GM23338 (cell line): ENCODE measurements at regions not wholly inside any gene's neighbourhood (a gene's known extent, or its start where the extent isn't known, plus 50 kb on each side); places are given as distances from the start of the nearest gene placed in this dataset.
"Not testable (repeated sequence)": the region's sequence is repeated elsewhere in the genome, so short reads cannot be mapped to it uniquely, and the experiment has no call there.

Experiments
- CREB1 ChIP-seq: fragments of 250-450 bp; sonication (Bioruptor Pico); IDR thresholded peaks from 2 replicates; pipeline ENCODE4 v1.5.0; 2020; ENCODE audit warnings: low read depth, mild to moderate bottlenecking, moderate library complexity
- CTCF ChIP-seq, 2 experiments: fragments of 200-600 bp in 1 of 2; sonication (generic) in 1 of 2; conservative IDR thresholded peaks; 2 replicates each; pipeline versions ENCODE4 v1.5.1 to v1.6.1; 2016 to 2017; ENCODE audit warnings: antibody characterized with exemption in 2 of 2, low read depth in 2 of 2, mild to moderate bottlenecking in 2 of 2, moderate library complexity in 1 of 2
- ETS1 ChIP-seq: IDR thresholded peaks from 2 replicates; pipeline ENCODE4 v1.6.1; 2016; ENCODE audit warnings: antibody characterized with exemption
- EZH2 ChIP-seq: fragments of 200-600 bp; sonication (generic); IDR thresholded peaks from one replicate; pipeline ENCODE4 v1.8.0; 2017; ENCODE audit warnings: antibody characterized with exemption, mild to moderate bottlenecking, low read depth; ENCODE audit not compliant: unreplicated experiment
- EZH2phosphoT487 ChIP-seq: fragments of 200-600 bp; sonication (generic); IDR thresholded peaks from one replicate; pipeline ENCODE4 v1.8.1; 2018; ENCODE audit warnings: antibody characterized with exemption; ENCODE audit not compliant: unreplicated experiment
- JUNB ChIP-seq: IDR thresholded peaks from one replicate; pipeline ENCODE4 v1.6.1; 2016; ENCODE audit warnings: antibody characterized with exemption; ENCODE audit not compliant: unreplicated experiment
- NANOG ChIP-seq: IDR thresholded peaks from 2 replicates; pipeline ENCODE4 v1.6.1; 2016; ENCODE audit warnings: antibody characterized with exemption, borderline replicate concordance
- POLR2AphosphoS5 ChIP-seq: IDR thresholded peaks from 2 replicates; pipeline ENCODE4 v1.6.1; 2016; ENCODE audit warnings: antibody characterized with exemption, low read depth
- REST ChIP-seq: IDR thresholded peaks from one replicate; pipeline ENCODE4 v1.6.1; 2018; ENCODE audit warnings: antibody characterized with exemption; ENCODE audit not compliant: unreplicated experiment
- STAT1 ChIP-seq: IDR thresholded peaks from one replicate; pipeline ENCODE4 v1.6.1; 2016; ENCODE audit warnings: antibody characterized with exemption; ENCODE audit not compliant: unreplicated experiment
- ZNF114 ChIP-seq: fragments of 250-450 bp; sonication (Bioruptor Pico); IDR thresholded peaks from 2 replicates; pipeline ENCODE4 v1.5.0; 2020; ENCODE audit warnings: mild to moderate bottlenecking, moderate library complexity
- ZNF331 ChIP-seq: fragments of 250-450 bp; sonication (Bioruptor Pico); IDR thresholded peaks from 2 replicates; pipeline ENCODE4 v1.5.0; 2020; ENCODE audit warnings: low read depth, mild to moderate bottlenecking, moderate library complexity

GRCh38 chr3:6769532-6770396, 91.2 kb upstream of the GRM7 start:
- TF ChIP-seq CTCF (conservative IDR thresholded peaks at IDR 0.05; ENCODE audit: low read depth in 2 of 2); POLR2AphosphoS5; STAT1; EZH2; ETS1; CREB1 (CRISPR knock-in tag); EZH2phosphoT487; REST; JUNB; ZNF331 (CRISPR knock-in tag); NANOG; ZNF114 (CRISPR knock-in tag): not testable (repeated sequence)
